MM.1S (cell line): ENCODE measurements at regions not wholly inside any gene's neighbourhood (a gene's known extent, or its start where the extent isn't known, plus 50 kb on each side); places are given as distances from the start of the nearest gene placed in this dataset.

Experiments used
- DNase-seq: peaks from one replicate; pipeline ENCODE4 v3.0.0-alpha.2; 2015
- H2AFZ ChIP-seq: fragments of 300-600 bp; sonication (generic); 2 replicates; pipeline ENCODE4 v1.6.0; 2016; ENCODE audit warnings: antibody characterized with exemption, low read length
- H3F3A ChIP-seq: fragments of 300-600 bp; sonication (generic); 2 replicates; pipeline ENCODE4 v1.6.1; 2016; ENCODE audit warnings: mild to moderate bottlenecking, antibody characterized with exemption, low read length, moderate library complexity, mixed read lengths; ENCODE audit not compliant: insufficient read depth
- H3K27ac ChIP-seq: fragments of 300-600 bp; sonication (generic); 2 replicates; pipeline ENCODE4 v1.5.1; 2016; ENCODE audit warnings: mild to moderate bottlenecking, low read length
- H3K27me3 ChIP-seq: fragments of 300-600 bp; sonication (generic); replicated peaks from 2 replicates; pipeline ENCODE4 v1.6.0; 2016; ENCODE audit warnings: low read length; ENCODE audit not compliant: insufficient read depth
- H3K36me3 ChIP-seq: fragments of 300-600 bp; sonication (generic); replicated peaks from 2 replicates; pipeline ENCODE4 v1.6.1; 2016; ENCODE audit warnings: mild to moderate bottlenecking, low read length, mixed read lengths; ENCODE audit not compliant: insufficient read depth
- H3K4me1 ChIP-seq: fragments of 300-600 bp; sonication (generic); 2 replicates; pipeline ENCODE4 v1.6.1; 2016; ENCODE audit warnings: low read length, mixed read lengths
- H3K4me2 ChIP-seq: fragments of 300-600 bp; sonication (generic); 2 replicates; pipeline ENCODE4 v1.6.0; 2016; ENCODE audit warnings: low read depth, low read length
- H3K4me3 ChIP-seq: fragments of 300-600 bp; sonication (generic); 2 replicates; pipeline ENCODE4 v1.5.1; 2016; ENCODE audit warnings: low read length, mixed read lengths
- H3K79me2 ChIP-seq: fragments of 300-600 bp; sonication (generic); 2 replicates; pipeline ENCODE4 v1.6.1; 2016; ENCODE audit warnings: mixed run types, low read length, mixed read lengths
- H3K9ac ChIP-seq: fragments of 300-600 bp; sonication (generic); 2 replicates; pipeline ENCODE4 v1.6.1; 2016; ENCODE audit warnings: low read length, mixed read lengths
- H3K9me2 ChIP-seq: fragments of 300-600 bp; sonication (generic); replicated peaks from 2 replicates; pipeline ENCODE4 v1.6.1; 2016; ENCODE audit warnings: mild to moderate bottlenecking, low read length, mixed read lengths; ENCODE audit not compliant: insufficient read depth
- H3K9me3 ChIP-seq: fragments of 300-600 bp; sonication (generic); replicated peaks from 2 replicates; pipeline ENCODE4 v1.6.1; 2016; ENCODE audit warnings: mild to moderate bottlenecking, low read length, mixed read lengths; ENCODE audit not compliant: insufficient read depth
- H4K20me1 ChIP-seq: fragments of 300-600 bp; sonication (generic); 2 replicates; pipeline ENCODE4 v1.6.1; 2016; ENCODE audit warnings: mild to moderate bottlenecking, low read length, moderate library complexity, mixed read lengths; ENCODE audit not compliant: insufficient read depth
- CTCF ChIP-seq: fragments of 300-600 bp; sonication (generic); IDR thresholded peaks from 2 replicates; pipeline ENCODE4 v1.5.1; 2016; ENCODE audit warnings: antibody characterized with exemption, low read length, mixed read lengths
- EZH2 ChIP-seq: fragments of 300-600 bp; sonication (generic); optimal IDR thresholded peaks from 2 replicates; pipeline ENCODE3; 2017; ENCODE audit warnings: low read depth, mild to moderate bottlenecking, antibody characterized with exemption, low read length, mixed read lengths
- EZH2phosphoT487 ChIP-seq: fragments of 300-600 bp; sonication (generic); IDR thresholded peaks from 2 replicates; pipeline ENCODE4 v1.6.1; 2018; ENCODE audit warnings: antibody characterized with exemption, low read length

DNA sequence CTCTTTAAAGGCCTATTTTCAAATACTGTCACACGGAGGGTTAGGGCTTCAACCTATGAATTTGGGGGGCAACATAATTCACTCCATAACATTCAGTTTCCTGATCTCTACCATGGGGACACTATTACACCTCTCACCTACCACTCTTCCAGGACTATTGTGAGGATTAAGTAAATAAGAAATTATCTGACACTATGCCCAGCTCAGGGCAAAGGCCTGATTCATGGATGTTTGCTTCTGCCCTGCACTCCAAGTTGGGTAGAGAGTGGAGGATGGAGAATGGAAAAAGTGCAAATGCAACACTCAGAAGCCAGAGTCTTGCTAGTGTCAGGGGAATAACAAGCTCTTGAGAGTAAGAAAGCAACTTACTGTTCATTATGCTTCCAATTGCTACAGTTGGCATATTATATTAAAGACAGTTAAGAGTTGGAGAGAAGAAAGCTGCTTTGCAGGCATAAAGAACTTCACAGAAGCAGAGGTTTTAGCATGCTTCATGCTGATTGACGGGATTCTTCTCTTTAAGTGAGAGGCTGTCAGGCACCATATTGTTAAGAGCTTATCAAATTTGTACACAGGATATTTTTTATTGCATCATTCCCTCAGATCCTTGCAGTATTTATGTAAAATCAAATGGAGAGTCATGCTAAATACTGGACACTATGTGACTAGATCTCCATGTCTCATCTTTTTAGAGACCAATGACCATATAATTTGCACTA is 375.3 kb downstream of the VPS13C start:
- no peak for TF ChIP-seq EZH2phosphoT487
- TF ChIP-seq CTCF, result no peak
- TF ChIP-seq EZH2, result no peak
- Histone ChIP-seq H2AFZ (no peak overlapping the region), H3K9me3 (no peaks in the 10 kb centered on the region), H3K79me2 (no peaks in the 10 kb centered on the region), H4K20me1 (no peaks in the 10 kb centered on the region), H3K4me2 (no peak overlapping the region), H3K9me2 (no peaks in the 10 kb centered on the region), H3K4me1 (no peaks in the 10 kb centered on the region), H3F3A (no peaks in the 10 kb centered on the region), H3K36me3 (no peaks in the 10 kb centered on the region), H3K27ac (no peak overlapping the region), H3K27me3 (no peaks in the 10 kb centered on the region), H3K4me3 (no peak overlapping the region), H3K9ac (no peak overlapping the region)
- DNase-seq, result no peak

DNA sequence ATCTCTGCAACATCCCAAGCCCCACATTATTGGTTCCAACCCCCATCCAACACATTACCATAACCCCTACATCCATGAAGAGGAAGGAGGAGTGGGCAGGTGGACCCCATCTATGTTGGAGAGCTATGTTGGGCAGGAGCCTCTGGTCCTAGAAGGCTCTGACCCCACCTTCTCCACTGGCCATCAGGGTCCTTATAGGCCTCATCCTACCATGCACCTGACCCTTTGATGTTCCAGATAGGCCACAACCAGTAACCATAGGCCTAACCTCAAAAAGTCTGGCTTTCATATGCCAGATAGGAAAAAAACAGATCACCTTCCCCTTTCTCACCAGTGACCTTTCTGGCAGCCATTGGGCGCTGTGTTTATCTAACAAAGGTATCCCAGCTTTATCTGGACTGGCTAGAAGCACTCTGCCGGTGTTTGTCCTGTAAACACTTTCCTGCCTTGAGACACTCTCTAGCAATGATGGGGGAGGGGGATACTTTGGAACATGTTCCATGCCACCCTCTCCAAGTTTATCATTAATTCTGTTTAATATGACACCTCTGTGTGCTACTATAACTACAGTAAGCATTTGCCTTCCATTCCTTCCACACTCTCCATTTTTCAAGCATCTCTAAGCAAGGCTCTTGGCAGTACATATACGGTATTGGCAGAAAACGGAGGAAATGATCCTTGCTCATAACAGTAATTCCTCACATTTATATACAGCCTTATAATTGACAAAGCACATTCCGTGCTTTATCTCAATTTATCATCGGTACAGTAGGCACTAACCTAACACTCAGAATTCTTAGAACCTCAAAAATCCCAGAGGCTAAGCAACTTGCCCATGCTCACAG is 377.1 kb downstream of the VPS13C start:
- no peak overlapping the region for H3K9ac ChIP-seq
- no peak for DNase-seq
- no peak overlapping the region for H3K27ac ChIP-seq
- H3K27me3 ChIP-seq, result no peaks in the 10 kb centered on the region
- H3K36me3 ChIP-seq, result no peaks in the 10 kb centered on the region
- no peaks in the 10 kb centered on the region for H4K20me1 ChIP-seq
- H3F3A ChIP-seq, result no peaks in the 10 kb centered on the region
- H3K4me3 ChIP-seq, result no peak overlapping the region
- TF ChIP-seq EZH2 (no peak), EZH2phosphoT487 (no peak), CTCF (no peak)
- H3K4me1 ChIP-seq, result no peaks in the 10 kb centered on the region
- H3K79me2 ChIP-seq, result no peaks in the 10 kb centered on the region
- no peak overlapping the region for H2AFZ ChIP-seq
- no peak overlapping the region for H3K4me2 ChIP-seq
- no peaks in the 10 kb centered on the region for H3K9me3 ChIP-seq
- no peaks in the 10 kb centered on the region for H3K9me2 ChIP-seq

- Histone ChIP-seq H3K4me2 (no peak overlapping the region), H3K4me1 (no peaks in the 10 kb centered on the region), H3F3A (no peaks in the 10 kb centered on the region), H3K9me3 (no peaks in the 10 kb centered on the region), H3K27me3 (no peaks in the 10 kb centered on the region), H3K79me2 (no peaks in the 10 kb centered on the region), H3K27ac (no peak overlapping the region), H3K9me2 (no peaks in the 10 kb centered on the region), H2AFZ (no peak overlapping the region), H3K36me3 (no peaks in the 10 kb centered on the region), H3K9ac (no peak overlapping the region), H3K4me3 (no peak overlapping the region), H4K20me1 (no peaks in the 10 kb centered on the region)
- TF ChIP-seq EZH2, result no peak
- TF ChIP-seq CTCF, result no peak
- TF ChIP-seq EZH2phosphoT487, result no peak
- no peak for DNase-seq
Measured at GRCh38 chr15:61681676-61682075, 378.6 kb downstream of the VPS13C start.
